ENCODE measurements at regions not wholly inside any gene's neighbourhood (a gene's known extent, or its start where the extent isn't known, plus 50 kb on each side); places are given as distances from the start of the nearest gene placed in this dataset.

DNA sequence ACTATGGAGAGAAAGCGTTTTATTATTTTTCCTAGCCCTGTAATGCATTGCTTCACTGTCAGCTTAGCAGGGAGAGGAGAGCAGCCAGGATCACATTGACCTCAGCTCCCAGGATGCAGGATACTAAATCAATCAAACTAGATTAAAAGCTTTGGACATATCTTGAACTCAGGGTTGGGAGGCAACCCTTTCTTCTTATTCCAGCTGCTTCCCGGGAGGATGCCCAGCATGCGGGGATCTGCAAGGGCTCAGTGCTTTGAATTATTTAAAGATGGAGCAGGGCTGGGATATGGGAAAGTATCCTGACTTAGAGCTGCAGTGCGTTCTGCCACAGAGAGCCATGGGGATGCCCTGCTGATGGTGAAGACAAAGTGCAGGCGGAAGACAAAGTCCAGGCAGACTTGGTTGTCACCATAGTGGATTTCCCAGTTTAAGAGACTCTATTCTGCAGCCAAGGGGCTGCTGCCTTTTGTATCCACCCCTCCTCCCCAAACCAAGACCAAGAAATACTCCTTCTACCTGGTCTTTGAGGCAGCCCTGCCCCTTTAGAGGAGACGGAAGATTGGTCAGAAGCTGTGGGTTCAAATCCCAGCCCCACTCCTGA, 1035.0 kb downstream of the TBC1D22A start:
- Mint-ChIP-seq H3K36me3 (ENCODE audit: low read depth) (no peaks in the 10 kb centered on the region), H3K27me3 (peaks cover 26% of the 10 kb centered on the region), H3K4me3 (no peak overlapping the region), H3K27ac (no peak overlapping the region), H3K9me3 (no peaks in the 10 kb centered on the region), H3K4me1 (ENCODE audit: low read depth) (no peaks in the 10 kb centered on the region)
- no peak for DNase-seq

GRCh38 chr22:47796128-47796908, 1033.9 kb downstream of the TBC1D22A start:
- DNase-seq = no peak
- Mint-ChIP-seq H3K9me3 (no peaks in the 10 kb centered on the region), H3K36me3 (ENCODE audit: low read depth) (no peaks in the 10 kb centered on the region), H3K27me3 (peaks cover 16% of the 10 kb centered on the region), H3K4me1 (ENCODE audit: low read depth) (no peaks in the 10 kb centered on the region), H3K4me3 (no peak overlapping the region), H3K27ac (no peak overlapping the region)

- Mint-ChIP-seq H3K27ac (no peak overlapping the region), H3K4me3 (no peak overlapping the region), H3K9me3 (no peaks in the 10 kb centered on the region), H3K4me1 (ENCODE audit: low read depth) (no peaks in the 10 kb centered on the region), H3K27me3 (peaks cover 16% of the 10 kb centered on the region), H3K36me3 (ENCODE audit: low read depth) (no peaks in the 10 kb centered on the region)
- no peak for DNase-seq
Measured at GRCh38 chr22:47795477-47796127, 1033.2 kb downstream of the TBC1D22A start.

GRCh38 chr22:47794851-47795250, 1032.4 kb downstream of the TBC1D22A start:
- H3K36me3 Mint-ChIP-seq (ENCODE audit: low read depth) = no peaks in the 10 kb centered on the region
- no peaks in the 10 kb centered on the region for H3K4me1 Mint-ChIP-seq (ENCODE audit: low read depth)
- H3K27ac Mint-ChIP-seq = no peak overlapping the region
- peaks cover 16% of the 10 kb centered on the region for H3K27me3 Mint-ChIP-seq
- no peak for DNase-seq
- H3K9me3 Mint-ChIP-seq = no peaks in the 10 kb centered on the region
- H3K4me3 Mint-ChIP-seq = no peak overlapping the region

DNA sequence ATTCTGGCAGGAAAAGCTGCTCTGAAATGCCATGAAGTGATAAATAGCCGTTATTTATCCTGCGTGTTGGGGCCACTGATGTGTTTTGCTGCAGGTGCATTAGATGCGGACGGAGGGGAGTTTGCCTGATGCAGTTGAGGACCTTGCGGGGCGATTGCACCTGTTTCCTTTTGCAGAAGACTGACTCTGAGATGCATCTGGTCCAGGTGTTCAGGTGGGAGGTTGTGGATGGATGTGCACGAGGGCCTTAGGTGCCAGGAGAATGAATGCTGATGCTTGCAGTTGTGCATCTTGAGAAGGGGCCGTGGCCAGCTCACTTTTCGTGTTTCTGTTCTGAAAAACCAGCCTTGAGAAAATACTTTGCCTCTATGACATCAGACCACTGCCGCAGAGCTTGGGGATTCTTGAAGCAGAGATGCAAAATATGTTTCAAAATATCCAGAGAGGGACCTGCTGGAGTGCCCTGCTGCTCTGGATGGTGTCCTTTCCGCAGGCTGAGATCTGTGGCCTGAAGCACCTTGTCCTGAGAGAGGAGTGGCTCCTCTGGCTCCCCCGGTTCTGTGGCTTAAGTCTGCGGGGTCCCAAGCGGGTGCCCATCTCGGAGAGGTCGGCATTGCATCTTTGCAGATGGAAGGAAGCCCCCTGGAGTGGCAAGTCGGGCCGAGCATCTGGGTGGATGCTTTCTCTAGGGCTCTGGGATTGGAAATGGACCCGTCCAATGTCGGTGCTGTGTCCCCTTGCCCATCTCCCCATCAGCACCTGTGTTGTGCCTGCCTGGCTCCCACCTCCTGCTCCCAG, 1031.1 kb downstream of the TBC1D22A start:
- H3K27me3 Mint-ChIP-seq = peaks cover 21% of the 10 kb centered on the region
- DNase-seq = no peak
- H3K27ac Mint-ChIP-seq = no peak overlapping the region
- H3K36me3 Mint-ChIP-seq (ENCODE audit: low read depth) = no peaks in the 10 kb centered on the region
- H3K4me3 Mint-ChIP-seq = no peak overlapping the region
- H3K4me1 Mint-ChIP-seq (ENCODE audit: low read depth) = no peaks in the 10 kb centered on the region
- H3K9me3 Mint-ChIP-seq = no peaks in the 10 kb centered on the region

DNA sequence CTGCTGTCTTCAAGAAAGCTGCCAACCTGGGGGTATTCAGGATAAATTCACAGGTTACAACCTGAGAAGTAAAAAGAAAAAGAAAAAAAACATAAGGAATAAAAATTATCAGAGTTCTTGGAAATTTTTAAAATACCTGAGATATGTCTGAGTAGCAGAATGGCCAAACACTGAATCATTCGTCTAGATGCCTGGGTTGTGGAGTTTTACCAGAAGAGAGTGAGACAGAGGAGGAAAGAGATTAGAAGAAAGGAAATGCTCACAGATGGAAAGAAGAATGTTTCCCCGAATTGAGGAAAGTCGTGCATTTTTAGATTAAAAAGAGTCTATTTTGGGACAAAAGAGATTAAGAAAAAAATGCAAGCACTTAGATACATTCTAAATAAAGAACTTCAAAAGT, 1026.7 kb downstream of the TBC1D22A start:
- Mint-ChIP-seq H3K27ac (no peak overlapping the region), H3K4me3 (no peak overlapping the region), H3K4me1 (ENCODE audit: low read depth) (no peaks in the 10 kb centered on the region), H3K9me3 (no peaks in the 10 kb centered on the region), H3K27me3 (peaks cover 29% of the 10 kb centered on the region), H3K36me3 (ENCODE audit: low read depth) (no peaks in the 10 kb centered on the region)
- DNase-seq = no peak

DNA sequence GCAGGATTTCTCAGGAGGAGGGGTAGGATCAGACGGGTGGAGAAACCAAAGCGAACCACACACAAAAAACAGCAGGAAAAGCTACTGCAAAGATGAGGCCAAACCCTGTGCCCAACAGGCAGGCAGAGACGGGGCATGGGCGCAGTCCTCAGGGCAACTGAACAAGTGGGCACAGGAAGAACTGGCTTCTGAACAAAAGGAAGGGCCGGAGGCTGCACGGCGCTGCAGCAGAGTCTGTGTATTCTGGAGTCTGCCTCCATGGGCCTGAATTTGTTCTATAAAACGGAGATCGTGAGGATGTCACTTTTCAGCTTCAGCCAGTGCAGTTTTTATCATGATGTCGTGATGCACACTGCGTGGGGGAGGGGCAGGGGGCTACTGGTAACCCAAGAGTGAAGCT, 1026.0 kb downstream of the TBC1D22A start:
- no peak overlapping the region for H3K27ac Mint-ChIP-seq
- peaks cover 34% of the 10 kb centered on the region for H3K27me3 Mint-ChIP-seq
- H3K4me3 Mint-ChIP-seq = no peak overlapping the region
- no peaks in the 10 kb centered on the region for H3K36me3 Mint-ChIP-seq (ENCODE audit: low read depth)
- no peaks in the 10 kb centered on the region for H3K9me3 Mint-ChIP-seq
- H3K4me1 Mint-ChIP-seq (ENCODE audit: low read depth) = no peaks in the 10 kb centered on the region
- DNase-seq = no peak

DNA sequence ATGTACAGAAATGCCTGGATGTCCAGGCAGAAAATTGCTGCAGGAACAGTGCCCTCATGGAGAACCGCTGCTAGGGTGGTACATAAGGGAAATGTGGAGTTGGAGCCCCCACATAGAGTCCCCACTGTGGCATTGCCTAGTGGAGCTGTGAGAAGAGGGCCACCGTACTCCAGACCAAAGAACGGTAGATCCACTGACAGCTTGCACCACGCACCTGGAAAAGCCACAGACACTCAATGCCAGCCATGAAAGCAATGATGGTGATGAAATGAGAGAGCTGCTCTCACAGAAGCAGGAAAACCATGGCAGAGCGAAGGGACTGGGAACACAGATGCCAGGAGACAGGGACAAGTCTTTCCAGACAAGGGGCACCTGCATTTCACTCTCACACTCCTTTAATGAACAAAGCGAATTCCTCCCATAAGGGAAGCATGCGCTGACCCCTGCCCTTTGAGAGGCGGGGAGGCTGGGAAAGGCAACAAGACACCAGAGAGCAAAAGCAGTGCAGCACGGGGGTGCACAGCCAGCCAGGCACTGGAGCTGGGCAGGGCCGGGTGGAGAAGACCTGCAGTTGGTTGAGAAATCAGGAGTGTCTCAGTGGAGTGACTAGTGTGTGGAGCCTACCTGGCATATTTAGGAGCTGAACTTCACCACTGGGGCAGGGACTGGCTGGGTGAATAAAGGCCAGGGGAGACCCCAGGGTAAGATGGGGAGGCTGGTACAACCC, 1025.2 kb downstream of the TBC1D22A start:
- Mint-ChIP-seq H3K27ac (no peak overlapping the region), H3K36me3 (ENCODE audit: low read depth) (no peaks in the 10 kb centered on the region), H3K27me3 (peaks cover 34% of the 10 kb centered on the region), H3K9me3 (no peaks in the 10 kb centered on the region), H3K4me1 (ENCODE audit: low read depth) (no peaks in the 10 kb centered on the region), H3K4me3 (no peak overlapping the region)
- no peak for DNase-seq

GRCh38 chr22:47786650-47787290, 1024.3 kb downstream of the TBC1D22A start:
- Mint-ChIP-seq H3K27ac (no peak overlapping the region), H3K9me3 (no peaks in the 10 kb centered on the region), H3K4me3 (no peak overlapping the region), H3K27me3 (peaks cover 41% of the 10 kb centered on the region), H3K4me1 (ENCODE audit: low read depth) (no peaks in the 10 kb centered on the region), H3K36me3 (ENCODE audit: low read depth) (no peaks in the 10 kb centered on the region)
- no peak for DNase-seq

DNA sequence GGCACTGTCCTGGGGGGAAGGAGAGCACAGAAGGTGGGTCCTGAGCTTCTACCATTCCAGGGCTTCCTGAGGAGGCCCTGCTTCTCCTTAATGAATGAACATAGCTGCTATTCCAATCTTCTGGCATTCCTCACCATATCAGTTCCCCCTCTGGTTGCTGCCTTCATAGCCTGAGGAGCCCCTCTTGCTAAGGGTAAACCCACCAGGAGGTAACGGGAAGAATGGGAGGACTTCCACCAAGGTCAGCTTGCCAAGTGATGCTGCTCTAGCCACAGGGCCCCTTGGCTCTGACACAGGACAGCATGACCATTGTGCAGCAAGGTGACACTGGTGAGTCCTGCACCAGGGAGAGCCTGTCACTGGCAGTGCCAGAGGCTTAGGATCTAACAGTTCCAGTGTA, 1022.5 kb downstream of the TBC1D22A start:
- no peak overlapping the region for H3K4me3 Mint-ChIP-seq
- H3K4me1 Mint-ChIP-seq (ENCODE audit: low read depth) = no peaks in the 10 kb centered on the region
- peaks cover 41% of the 10 kb centered on the region for H3K27me3 Mint-ChIP-seq
- no peaks in the 10 kb centered on the region for H3K36me3 Mint-ChIP-seq (ENCODE audit: low read depth)
- no peaks in the 10 kb centered on the region for H3K9me3 Mint-ChIP-seq
- H3K27ac Mint-ChIP-seq = no peak overlapping the region
- DNase-seq = no peak

DNA sequence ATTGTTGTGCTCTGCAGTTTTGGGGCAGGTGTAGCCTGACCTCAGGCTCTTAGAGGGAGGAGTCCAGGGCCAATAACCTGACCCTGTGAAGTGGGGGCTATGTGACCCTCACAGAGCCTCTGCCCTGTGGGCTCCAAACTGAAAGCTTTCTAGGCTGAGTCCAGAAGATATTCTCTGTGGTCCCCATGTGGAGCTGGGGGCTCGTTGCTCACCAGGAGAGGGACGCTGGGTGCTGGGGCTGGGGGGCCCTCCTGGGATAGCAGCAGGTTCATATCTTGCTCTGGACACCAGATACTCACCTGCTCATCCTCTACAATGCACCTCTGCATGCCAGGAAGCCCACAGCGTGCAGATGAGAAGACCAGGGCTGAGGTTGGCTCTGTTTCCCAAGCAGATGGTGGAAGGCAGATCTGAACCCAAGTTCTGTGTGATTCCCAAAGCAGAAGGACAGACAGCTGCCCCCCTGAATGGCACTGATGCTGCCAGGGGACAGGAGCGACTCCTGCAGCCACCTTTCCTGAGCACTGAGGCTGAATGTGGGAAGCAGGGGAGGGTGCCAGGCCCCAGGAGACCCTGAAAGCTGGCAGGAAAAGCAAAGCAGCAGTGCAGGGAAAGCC, 1022.0 kb downstream of the TBC1D22A start:
- peaks cover 39% of the 10 kb centered on the region for H3K27me3 Mint-ChIP-seq
- H3K4me3 Mint-ChIP-seq = no peak overlapping the region
- DNase-seq = no peak
- H3K9me3 Mint-ChIP-seq = no peaks in the 10 kb centered on the region
- H3K27ac Mint-ChIP-seq = no peak overlapping the region
- no peaks in the 10 kb centered on the region for H3K4me1 Mint-ChIP-seq (ENCODE audit: low read depth)
- no peaks in the 10 kb centered on the region for H3K36me3 Mint-ChIP-seq (ENCODE audit: low read depth)

GRCh38 chr22:47783433-47784366, 1021.2 kb downstream of the TBC1D22A start:
- Mint-ChIP-seq H3K9me3 (no peaks in the 10 kb centered on the region), H3K27ac (no peak overlapping the region), H3K4me3 (no peak overlapping the region), H3K27me3 (peaks cover 38% of the 10 kb centered on the region), H3K4me1 (ENCODE audit: low read depth) (no peaks in the 10 kb centered on the region), H3K36me3 (ENCODE audit: low read depth) (no peaks in the 10 kb centered on the region)
- DNase-seq = no peak

Data from activated T-cell treated with anti-CD3 and anti-CD28 coated beads, Interleukin-2, amount 50 U/mL, for 24 hours (primary cell).